GM21825 (cell line): ENCODE measurements at regions not wholly inside any gene's neighbourhood (a gene's known extent, or its start where the extent isn't known, plus 50 kb on each side); places are given as distances from the start of the nearest gene placed in this dataset.
"Not testable (repeated sequence)": the region's sequence is repeated elsewhere in the genome, so short reads cannot be mapped to it uniquely, and the experiment has no call there.

Experiments used
- ATAC-seq: cut with Tn5 transposase; IDR thresholded peaks from one replicate; pipeline ENCODE4 v1.9.1; 2021; ENCODE audit warnings: mild to moderate bottlenecking, moderate library complexity; ENCODE audit not compliant: unreplicated experiment

- ATAC-seq = no peak
These were observed 628.0 kb downstream of the ZEB2 start for GRCh38 chr2:143891879-143892308.

DNA sequence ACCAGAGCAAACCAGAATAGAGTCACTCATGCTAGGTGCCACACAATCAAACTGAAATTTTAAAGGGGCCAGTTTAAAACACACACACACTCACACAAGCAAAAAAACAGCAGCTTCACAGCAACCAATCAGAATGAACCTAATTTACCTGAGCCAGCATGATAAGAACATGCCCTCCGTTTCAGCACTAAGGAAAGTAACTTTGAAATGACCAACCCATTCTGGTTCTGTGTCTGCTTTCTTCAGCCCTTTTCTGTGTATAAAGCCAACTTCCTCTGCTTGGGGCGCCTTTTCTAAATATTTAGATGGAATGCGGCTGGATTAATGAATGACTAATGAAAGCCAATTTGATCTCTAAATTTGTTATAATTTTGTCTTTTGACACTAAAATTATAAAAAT, 629.1 kb downstream of the ZEB2 start:
- no peak for ATAC-seq

DNA sequence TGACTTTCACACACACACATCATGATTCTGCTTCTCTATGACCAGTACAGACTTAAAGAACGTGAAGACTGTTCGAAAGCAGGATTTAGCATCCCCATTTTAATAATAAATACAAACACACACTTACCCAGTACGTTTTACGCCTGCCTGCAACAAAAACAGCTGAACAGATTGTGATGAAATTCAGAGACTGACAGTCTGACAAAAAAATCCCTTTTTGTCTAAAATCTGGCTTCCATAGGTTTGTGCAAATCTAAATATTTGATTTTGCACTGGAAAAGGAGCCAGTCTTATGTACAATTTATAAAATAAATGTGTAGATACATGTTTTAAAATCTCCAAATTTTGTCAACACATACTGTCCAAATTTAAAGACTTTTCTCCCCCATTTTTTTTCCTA, 630.7 kb downstream of the ZEB2 start:
- no peak for ATAC-seq

- no peak for ATAC-seq
These were observed 634.5 kb downstream of the ZEB2 start for GRCh38 chr2:143885461-143885860.

- no peak for ATAC-seq
These were observed 638.7 kb downstream of the ZEB2 start for GRCh38 chr2:143881246-143881645.

GRCh38 chr2:143877876-143878530, 641.9 kb downstream of the ZEB2 start:
- no peak for ATAC-seq

DNA sequence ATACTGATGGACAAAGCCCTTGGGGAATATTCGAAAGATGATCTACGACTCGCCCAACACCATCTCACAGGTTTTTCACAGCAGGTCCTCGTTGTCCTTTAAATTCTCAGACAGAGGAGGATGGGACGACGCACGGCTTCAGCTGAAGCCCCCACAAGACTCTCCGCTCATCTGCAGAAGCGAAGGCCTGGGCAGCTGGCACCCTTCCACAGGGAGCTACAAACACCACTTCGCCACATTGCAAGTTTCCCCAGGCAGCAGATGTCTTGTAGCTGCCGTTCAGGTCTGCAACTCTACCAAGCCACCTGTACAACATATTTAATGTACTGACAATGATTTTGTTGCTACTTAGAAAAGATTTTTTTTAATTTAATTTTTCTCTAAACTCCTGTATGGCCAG, 642.9 kb downstream of the ZEB2 start:
- ATAC-seq = no peak

GRCh38 chr2:143875295-143876233, 644.4 kb downstream of the ZEB2 start:
- ATAC-seq = no peak

- ATAC-seq = no peak
These were observed 646.0 kb downstream of the ZEB2 start for GRCh38 chr2:143873886-143874285.

GRCh38 chr2:143870696-143871095, 649.2 kb downstream of the ZEB2 start:
- ATAC-seq = no peak

DNA sequence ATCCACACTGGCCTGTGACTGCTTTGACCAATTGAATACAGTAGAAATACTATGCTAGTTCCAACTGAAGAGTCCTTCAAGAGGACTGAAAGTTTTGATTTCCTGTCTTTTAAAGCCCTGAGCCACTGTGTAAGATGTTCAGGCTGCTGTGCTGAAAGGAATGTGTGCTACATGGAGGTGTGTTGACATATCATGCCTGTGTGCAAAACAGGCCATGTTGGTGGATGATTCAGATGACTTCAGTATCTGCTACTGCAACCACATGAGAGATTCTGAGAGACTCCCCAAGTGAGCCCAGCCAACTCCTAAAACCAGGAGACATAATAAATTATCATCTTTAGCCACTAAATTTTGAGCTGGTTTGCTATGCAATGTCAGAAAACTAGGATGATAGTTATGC, 662.9 kb downstream of the ZEB2 start:
- ATAC-seq = no peak

DNA sequence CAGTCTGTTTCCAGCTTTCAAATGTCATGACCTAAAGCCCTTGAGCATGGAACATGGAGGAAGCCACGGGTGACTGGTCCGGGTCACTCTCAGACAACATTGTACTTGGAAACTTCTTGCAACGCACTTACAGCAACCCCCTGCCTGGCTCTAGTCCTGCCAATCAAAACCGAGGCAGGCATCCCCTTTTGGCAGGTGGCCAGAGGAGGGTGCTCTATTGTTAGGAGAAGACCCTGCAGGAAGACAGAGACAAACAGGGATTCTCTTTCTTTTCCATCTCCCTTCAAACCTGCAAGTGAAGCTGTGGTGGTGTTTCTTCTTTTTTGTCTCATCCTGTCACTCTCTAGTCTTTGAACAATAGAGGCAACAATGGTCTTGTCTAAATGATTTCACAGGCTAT, 667.2 kb downstream of the ZEB2 start:
- no peak for ATAC-seq

- ATAC-seq = no peak
These were observed 669.8 kb downstream of the ZEB2 start for GRCh38 chr2:143850084-143850483.

GRCh38 chr2:143847257-143847656, 672.7 kb downstream of the ZEB2 start:
- no peak for ATAC-seq

DNA sequence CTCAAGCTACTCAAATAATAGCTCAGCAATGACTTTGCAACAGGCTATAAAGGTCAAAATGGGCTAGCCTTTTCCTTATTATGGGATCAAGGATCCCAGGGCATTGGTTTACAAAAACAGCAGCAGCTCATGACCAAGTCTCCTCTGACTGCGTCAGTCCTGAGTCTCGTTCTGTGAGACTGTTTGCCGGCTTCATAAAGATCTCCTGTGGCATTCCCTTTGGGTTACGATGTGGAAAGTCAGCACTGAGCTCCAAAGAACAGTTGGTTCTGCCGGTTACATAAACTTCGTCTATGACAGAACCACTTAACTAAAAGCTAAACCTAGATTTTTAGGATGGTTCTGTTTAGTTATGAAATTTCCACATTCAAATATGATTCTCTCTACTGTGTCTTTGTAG, 674.9 kb downstream of the ZEB2 start:
- ATAC-seq = no peak

DNA sequence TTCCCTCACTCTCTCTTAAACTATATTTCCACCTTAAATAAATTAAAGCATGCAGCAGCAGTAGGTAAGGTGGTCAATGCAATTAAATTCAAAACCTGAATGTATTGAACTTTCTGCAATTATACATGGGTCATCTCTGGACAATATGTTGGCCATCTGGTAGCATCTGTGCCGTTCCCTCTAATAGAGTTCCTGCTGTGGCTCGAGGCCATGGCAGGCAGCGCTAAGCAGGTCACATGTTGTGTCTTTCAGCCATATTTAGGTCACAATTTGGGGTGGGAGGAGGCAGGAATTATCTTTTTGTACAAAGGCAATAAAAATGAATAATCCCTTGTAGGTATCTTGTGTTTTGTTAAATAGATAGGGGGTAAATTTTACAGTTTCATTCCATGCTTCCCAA, 676.2 kb downstream of the ZEB2 start:
- no peak for ATAC-seq

- no peak for ATAC-seq
These were observed 677.1 kb downstream of the ZEB2 start for GRCh38 chr2:143842836-143843235.

DNA sequence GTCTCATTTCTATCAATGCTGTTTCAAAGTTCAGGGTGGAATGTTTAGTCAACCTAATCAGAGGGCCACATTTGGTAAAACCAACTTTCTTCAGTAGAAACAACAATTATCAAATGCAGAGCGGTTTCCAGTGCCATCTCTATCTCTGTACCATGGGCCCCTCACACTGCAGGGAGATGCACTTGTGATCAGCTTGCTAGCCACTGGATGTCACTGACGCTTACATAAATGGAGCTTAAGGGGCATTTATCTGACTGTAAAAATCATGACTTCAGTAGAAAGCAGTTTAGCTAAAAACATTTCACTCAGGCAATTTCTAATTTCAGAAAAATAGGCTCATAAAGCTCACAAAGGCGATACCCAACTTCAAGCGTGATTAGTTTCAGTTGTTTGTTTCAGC, 678.0 kb downstream of the ZEB2 start:
- no peak for ATAC-seq

- ATAC-seq = no peak
These were observed 679.3 kb downstream of the ZEB2 start for GRCh38 chr2:143840601-143841000.

- ATAC-seq = no peak
These were observed 679.7 kb downstream of the ZEB2 start for GRCh38 chr2:143840194-143840593.

- ATAC-seq = no peak
These were observed 680.5 kb downstream of the ZEB2 start for GRCh38 chr2:143839456-143839855.

DNA sequence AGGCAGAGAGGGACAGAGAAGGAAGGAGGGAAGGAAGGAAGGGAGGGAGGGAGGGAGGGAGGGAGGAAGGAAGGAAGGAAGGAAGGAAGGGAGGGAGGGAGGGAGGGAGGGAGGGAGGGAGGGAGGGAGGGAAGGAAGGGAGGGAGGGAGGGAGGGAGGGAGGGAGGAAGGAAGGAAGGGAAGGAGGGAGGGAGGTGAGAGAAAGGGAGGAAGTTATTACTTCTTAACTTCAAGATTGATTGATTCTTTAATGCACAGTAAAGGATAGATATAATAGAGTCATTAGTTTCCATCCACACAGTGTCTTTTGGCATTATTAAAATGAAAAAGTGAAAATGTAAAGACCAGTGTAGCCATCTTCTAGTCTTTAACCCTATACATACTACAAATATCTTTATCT, 682.9 kb downstream of the ZEB2 start:
- not testable (repeated sequence) for ATAC-seq
